ENCODE measurements at regions not wholly inside any gene's neighbourhood (a gene's known extent, or its start where the extent isn't known, plus 50 kb on each side); places are given as distances from the start of the nearest gene placed in this dataset.

GRCh38 chr6:167719920-167720319 lies 106.8 kb upstream of the AFDN start:
- TF ChIP-seq, protein P1, sequence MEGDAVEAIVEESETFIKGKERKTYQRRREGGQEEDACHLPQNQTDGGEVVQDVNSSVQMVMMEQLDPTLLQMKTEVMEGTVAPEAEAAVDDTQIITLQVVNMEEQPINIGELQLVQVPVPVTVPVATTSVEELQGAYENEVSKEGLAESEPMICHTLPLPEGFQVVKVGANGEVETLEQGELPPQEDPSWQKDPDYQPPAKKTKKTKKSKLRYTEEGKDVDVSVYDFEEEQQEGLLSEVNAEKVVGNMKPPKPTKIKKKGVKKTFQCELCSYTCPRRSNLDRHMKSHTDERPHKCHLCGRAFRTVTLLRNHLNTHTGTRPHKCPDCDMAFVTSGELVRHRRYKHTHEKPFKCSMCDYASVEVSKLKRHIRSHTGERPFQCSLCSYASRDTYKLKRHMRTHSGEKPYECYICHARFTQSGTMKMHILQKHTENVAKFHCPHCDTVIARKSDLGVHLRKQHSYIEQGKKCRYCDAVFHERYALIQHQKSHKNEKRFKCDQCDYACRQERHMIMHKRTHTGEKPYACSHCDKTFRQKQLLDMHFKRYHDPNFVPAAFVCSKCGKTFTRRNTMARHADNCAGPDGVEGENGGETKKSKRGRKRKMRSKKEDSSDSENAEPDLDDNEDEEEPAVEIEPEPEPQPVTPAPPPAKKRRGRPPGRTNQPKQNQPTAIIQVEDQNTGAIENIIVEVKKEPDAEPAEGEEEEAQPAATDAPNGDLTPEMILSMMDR (IDR thresholded peaks at IDR 0.05; ENCODE audit: control extremely low read depth, extremely low read depth, low read depth, missing control alignments) = no peak
- no peak for DNase-seq (ENCODE audit: extremely low spot score)
- CTCF ChIA-PET = no interaction called here
- POLR2A ChIA-PET = no interaction called here

DNA sequence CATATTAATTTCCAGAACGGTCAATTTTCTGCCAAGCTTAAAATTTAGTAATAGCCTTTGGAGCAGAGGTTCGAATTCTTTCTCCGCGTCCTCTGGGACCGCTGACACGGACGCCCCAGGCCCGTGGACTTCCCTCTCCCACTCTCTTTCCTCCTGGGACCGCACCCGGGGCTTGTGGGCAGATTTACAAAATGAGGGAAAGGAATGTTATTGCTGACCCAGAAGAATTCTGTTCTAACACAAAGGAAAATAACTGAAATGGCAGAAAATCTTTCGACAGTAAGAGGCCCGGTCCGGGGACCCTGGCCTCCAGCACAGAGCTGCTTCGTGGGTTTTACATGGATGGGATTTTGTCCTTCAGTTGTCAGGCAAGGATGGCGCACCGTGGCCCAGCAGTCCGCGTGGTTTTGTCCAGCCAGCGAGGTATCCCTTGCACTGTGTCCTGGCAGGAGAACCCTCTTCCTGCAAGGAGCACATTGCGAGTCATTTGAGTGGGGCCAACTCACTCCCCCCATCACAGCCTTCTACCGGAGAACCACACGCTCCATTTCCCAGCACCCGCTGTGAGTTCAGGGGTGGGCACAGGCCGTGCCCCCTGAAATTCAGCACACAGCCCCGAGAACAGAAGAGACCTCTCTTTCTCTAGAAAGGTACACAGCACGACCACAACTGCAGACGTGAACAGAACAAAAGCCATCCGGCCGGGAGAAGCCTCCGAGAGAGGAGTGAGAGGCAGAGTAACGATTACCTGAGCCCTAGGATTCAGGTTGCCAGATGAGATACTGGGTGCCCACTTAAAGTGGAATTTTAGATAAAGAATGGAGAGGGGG lies 106.0 kb upstream of the AFDN start:
- DNase-seq (ENCODE audit: extremely low spot score) = no peak
- ChIA-PET CTCF (no interaction called here), POLR2A (no interaction called here)
- TF ChIP-seq, protein P1 (IDR thresholded peaks at IDR 0.05; ENCODE audit: control extremely low read depth, extremely low read depth, low read depth, missing control alignments) = no peak

DNA sequence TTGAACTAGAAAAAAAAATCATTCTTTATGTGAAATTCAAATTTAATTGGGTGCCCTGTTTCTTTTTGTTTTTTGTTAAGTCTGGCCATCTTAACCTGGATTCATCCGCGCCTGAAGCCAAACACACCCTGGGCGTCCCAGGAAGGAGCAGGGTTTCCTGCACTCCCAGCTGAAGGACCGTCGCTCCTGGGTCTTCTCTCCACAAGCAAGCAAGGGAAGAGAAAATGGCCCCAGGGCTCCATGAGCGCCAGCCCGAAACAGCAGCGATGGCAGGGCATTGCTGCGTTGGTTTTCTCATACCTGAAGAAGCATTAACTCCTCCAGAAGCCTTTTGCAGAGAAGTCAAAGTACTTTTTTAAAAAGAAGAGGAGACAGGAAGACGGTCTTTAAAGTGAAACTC lies 105.4 kb upstream of the AFDN start:
- CTCF ChIA-PET = no interaction called here
- POLR2A ChIA-PET = no interaction called here
- no peak for DNase-seq (ENCODE audit: extremely low spot score)
- TF ChIP-seq, protein P1 (IDR thresholded peaks at IDR 0.05; ENCODE audit: control extremely low read depth, extremely low read depth, low read depth, missing control alignments) = no peak

DNA sequence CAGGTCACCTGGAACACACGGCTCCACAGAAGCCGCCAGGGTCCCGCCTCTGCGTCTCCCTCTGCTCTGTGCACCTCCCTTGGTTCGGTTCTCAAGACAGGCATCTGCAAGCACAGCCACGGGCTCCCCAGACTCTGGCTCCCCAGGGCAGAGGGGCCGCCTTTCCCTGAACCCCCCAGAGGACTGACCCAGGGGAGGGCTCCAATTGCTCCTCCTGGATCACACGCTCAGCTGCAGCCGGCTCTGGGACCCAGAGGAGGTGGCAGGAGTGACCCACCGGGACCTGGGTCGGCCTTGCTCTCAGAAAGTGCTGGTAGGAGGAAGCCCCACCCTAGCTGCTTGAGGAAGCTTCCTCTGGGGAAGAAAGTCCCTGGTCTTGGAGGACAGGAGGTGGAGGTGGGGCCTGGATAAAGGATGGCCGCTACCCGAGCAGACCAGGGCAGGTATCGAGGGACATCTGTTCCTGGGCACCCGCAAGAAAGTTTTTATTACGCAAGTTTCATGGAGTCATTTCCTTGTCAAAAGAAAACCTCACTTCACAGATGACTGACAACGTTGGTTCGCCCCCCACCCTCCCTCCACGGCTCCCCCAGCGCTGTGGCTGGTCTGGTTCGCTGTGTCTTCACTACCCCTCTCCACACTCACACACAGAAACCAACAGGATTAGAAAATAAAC lies 103.9 kb upstream of the AFDN start:
- TF ChIP-seq, protein P1 (IDR thresholded peaks at IDR 0.05; ENCODE audit: control extremely low read depth, extremely low read depth, low read depth, missing control alignments) = no peak
- CTCF ChIA-PET = no interaction called here
- POLR2A ChIA-PET = no interaction called here
- DNase-seq (ENCODE audit: extremely low spot score) = no peak

- CTCF ChIA-PET = no interaction called here
Observed at GRCh38 chr6:167726043-167726621, 100.6 kb upstream of the AFDN start.

GRCh38 chr6:167730441-167730840 lies 96.3 kb upstream of the AFDN start:
- no peak for DNase-seq (ENCODE audit: extremely low spot score)
- CTCF ChIA-PET = no interaction called here
- POLR2A ChIA-PET = no interaction called here
- TF ChIP-seq, protein P1 (IDR thresholded peaks at IDR 0.05; ENCODE audit: control extremely low read depth, extremely low read depth, low read depth, missing control alignments) = no peak

More at GRCh38 chr6:167726043-167726621, 100.6 kb upstream of the AFDN start:
- POLR2A ChIA-PET = no interaction called here
- no peak for DNase-seq (ENCODE audit: extremely low spot score)
- TF ChIP-seq, protein P1 (IDR thresholded peaks at IDR 0.05; ENCODE audit: control extremely low read depth, extremely low read depth, low read depth, missing control alignments) = no peak

Data from GM10248 (cell line).